SKM-1 (cell line): ENCODE measurements at regions not wholly inside any gene's neighbourhood (a gene's known extent, or its start where the extent isn't known, plus 50 kb on each side); places are given as distances from the start of the nearest gene placed in this dataset.
"Not testable (repeated sequence)": the region's sequence is repeated elsewhere in the genome, so short reads cannot be mapped to it uniquely, and the experiment has no call there.

ENCODE experiments used
- DNase-seq: peaks from one replicate; lab custom pipeline; 2025; ENCODE audit not compliant: unreplicated experiment; lab: John Stamatoyannopoulos, UW

DNA sequence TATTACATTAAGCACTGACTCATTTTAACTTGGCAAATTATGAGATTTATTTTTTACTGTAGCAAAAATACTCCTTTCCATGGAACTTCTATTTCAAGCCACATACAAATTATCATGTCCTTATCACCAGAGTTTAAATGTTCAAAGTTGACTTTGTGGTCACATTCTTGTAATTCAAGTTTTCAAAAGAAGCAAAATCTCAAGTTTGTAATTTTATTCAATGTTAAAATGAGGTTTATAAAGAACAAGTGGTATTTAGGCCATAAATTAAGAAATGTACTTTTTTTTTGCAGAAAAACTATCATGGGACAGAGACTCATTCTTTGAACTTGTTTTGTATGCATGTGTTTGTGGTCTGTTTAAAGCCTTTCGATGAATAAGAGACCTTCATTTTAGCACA is 811.5 kb downstream of the TENT5A start:
- no peak for DNase-seq

DNA sequence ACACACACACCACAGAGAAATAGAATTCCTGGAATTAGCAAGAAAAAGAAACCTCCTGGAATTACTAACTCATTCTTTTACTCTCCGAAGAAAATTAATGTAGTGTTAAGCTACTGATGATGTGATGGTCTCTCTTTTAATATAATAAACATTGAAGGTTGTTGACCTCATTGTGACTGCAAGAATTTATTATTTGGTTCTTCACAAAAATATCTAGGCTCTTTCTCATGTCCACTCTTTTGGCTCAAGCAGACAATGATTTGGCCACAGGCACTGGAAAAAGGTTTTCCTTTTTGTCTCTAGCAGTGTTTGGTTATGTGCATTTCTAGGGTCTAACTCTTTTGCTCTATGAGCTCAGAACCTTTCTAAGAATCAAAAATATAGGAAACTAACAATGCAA is 811.9 kb downstream of the TENT5A start:
- no peak for DNase-seq

DNA sequence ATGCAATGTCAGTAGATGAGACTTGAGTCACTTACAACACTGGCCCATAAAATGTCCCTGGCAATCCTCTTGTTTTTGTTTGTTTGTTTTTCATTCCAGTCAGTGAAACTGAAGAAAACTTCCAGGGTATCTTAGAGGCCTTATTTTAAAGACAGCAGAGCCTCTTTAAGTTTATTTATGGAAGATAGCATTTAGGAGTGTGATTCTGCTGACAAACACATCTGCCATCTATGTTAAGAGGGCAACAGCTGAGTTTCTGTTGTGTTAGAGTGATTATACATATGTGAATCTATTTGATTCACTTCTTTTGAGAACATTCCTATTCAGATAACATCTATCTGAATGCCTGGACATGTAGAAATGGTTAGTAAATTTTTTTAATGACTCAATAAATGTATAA is 812.6 kb downstream of the TENT5A start:
- no peak for DNase-seq

DNA sequence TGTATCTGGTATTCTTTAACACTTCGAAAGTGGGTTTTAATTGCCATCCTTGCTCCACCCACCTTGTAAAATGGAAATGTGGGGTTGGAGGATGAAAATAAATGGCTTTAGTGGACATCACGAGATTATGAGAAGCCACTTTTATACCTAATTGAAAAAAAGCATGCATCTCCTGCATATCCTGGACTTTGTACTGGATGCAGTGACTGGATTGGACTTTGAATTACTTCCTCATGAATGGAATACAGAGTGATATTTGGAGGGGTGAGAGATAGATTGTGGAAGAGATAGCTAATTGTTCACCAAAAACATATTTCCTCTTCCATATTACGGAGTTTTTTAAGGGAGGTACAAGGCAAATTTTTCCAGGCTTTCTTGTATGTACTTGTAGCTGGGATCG is 813.0 kb downstream of the TENT5A start:
- DNase-seq: no peak

DNA sequence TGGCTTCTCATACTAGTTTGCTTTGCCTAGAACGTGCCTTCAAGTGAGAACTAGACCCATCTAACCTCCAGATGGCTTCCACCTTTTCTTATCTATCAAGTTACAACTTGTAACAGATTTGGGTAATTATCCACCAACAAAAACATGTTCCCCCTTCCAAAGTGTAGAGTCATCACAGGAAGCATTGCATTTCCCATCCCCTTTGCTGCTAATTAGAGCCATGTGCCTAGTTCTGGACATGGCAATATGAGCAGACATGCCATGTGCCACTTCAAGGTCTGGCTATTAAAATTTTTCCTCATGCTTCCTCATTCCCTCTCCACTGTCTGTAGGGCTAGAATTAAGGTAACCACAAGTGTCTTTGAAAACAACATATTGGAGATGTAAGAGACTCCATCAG is 814.4 kb downstream of the TENT5A start:
- DNase-seq: no peak

DNA sequence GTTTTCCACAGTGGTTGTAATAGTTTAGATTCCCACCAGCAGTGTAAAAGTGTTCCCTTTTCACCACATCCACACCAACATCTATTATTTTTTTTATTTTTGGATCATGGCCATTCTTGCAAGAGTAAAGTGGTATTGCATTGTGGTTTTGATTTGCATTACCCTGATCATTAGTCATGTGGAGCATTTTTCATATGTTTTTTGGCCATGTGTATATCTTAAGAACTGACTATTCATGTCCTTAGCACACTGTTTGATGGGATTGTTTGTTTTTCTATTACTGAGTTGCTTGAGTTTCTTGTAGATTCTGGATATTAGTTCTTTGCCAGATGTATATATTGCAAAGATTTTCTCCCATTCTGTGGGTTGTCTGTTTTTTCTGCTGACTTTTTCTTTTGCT is 820.1 kb downstream of the TENT5A start:
- no peak for DNase-seq

DNA sequence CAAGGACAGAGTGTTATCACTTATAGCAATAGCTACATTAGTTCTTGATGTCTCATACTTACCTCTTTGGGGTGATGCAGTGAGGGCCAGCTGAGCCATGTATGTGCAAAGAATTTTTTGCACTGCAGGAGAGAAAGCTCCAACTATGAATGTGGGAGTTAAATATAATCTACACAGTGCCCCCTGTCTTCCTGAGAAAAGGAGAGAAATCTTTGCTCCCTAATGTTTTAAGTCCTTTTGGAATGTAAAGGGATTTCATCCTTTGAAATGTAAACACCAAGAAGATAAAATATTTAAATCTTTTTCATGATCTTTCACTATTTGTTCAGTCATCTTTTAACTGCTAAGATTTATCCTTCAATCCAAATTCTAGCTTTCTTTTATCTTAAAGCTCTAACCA is 822.1 kb downstream of the TENT5A start:
- no peak for DNase-seq

DNA sequence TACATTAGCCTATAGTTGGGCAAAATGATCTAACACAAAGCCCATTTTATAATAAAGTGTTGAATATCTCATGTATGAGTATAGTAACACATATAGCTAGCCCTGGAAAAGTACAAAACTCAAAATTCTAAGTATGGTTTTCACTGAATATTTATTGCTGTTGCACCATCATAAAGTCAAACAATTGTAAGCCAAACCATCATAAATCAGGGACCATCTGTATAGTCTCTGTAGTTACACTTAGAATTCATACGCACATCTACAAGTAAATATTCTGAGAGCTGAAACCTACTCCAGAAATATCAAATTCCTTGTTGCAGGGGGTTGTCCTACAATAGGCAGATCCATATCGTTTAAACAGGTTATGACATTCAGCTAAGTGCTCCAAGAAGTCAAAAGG is 817.3 kb downstream of the BCKDHB start:
- DNase-seq: no peak

DNA sequence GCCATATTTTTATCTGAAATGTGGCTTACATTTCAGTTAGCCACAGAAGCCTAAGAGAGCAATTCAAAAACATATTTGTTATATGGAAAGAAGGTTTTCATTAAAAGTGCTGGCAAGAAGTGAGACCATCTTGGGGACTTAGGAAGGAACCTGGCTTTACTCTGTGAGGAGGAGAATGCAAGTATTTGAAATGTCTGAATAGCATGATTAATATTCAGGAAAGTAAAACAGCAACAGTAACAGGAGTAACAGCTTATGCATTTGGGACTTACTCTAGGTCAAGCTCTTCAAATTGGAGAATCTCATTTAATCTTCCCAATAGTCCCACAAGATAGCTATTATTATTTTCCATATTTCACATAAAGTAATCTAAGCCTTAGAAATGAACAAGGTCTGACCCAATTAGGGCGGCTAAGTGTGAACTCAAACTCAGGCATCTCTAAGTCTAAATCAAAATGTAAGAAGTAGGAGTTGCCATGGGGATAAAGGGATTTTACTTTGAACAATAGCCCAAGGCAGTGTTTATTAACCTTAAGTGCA is 816.5 kb downstream of the BCKDHB start:
- DNase-seq: no peak

DNA sequence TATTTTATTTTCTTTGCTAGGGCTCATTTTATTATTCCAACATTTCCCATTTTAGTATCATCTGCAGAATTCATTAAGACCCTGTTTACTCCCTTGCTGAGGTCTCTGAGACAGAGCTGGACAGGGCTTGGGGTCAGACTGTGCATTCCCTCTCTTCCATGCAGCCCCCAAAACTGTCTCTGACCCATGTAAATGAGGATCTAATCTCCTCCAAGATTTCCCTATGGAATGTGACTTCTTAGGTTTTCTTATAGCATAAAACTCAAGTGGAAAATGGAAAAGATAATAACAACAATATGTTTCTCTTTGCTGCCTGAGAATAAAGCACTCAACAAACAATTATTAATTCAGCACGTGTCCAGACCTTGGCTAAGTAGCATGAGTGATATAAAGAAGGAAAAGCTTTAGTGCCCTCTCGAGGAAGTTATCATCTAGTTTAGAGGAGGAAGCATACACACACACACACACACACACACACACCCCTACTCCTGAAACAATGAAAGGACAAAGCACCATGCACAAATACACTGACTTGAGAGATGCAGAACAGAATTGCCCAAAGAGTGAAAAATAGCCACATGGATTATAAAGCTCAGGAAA is 815.5 kb downstream of the BCKDHB start:
- no peak for DNase-seq

DNA sequence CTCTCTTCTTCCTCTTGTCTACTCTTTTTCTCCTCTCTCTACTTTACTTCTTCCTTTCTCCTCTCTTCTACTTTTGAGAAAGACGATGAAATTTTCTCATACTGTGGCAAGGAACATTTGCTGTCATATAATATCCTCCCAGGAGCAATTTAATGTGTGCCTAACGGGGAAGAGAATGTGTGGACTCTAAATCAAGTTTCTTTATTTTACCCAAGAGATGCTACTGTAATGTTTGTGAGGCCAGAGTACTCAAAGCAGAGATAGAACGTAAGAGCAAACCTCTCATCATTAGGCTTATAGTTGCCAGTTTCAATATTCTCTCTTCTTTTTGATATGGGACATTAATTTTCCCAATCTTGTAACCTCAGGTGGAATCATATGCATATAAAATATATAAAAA is 801.4 kb downstream of the BCKDHB start:
- DNase-seq: no peak

DNA sequence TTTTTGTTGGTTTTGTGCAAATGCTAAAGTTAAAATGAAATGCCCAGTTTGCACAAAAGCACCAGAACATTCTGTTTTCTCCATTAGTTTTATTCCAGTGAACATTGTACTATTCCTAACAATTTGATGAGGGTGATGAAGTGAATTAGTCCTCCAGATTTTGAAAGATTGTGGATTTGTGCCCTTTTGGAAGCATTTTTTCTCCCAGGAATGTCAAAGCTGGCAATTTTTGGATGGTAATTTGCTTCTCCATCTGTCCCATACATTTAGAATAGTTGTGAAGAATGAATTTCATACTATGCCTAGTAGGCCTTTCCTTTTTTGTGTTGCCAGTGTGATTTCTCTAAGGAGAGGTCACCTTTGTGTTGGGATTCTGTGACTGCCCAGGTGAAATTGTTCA is 797.2 kb downstream of the BCKDHB start:
- DNase-seq: no peak

DNA sequence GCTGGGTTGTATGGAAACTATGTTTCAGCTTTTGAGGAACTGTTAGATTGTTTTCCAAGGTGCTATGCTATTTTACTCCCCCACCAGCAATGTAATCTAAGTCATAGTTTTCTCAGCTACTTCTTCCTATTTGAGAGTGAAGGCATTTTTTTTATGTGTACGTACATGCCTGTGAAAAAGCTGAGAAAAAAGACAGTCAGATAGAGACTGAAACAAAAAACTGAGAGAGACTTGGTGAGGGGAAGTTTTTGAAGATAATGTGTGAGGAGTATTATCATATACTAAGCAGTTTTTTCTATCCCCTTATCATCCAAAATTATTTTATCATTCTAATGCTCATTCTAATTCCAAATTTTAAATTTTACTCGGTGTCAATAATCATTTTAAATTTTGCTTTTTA is 780.0 kb downstream of the BCKDHB start:
- no peak for DNase-seq

DNA sequence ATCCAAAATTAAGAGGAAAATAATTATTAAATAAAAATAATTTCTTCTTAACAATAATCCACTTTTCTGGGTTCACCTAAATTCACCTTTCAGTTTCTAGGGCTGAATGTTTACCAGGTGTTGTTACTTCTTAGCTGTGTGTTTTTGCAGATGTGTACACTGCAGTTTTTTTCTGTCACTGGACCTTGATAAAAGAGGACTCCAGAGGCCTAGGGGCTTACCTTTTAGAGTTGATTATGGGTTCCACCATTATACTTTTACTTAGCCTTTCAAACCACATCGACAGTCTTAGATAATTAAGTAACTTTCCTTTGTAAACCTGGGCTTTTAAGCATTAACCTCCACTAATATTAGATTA is 766.5 kb downstream of the BCKDHB start:
- no peak for DNase-seq

DNA sequence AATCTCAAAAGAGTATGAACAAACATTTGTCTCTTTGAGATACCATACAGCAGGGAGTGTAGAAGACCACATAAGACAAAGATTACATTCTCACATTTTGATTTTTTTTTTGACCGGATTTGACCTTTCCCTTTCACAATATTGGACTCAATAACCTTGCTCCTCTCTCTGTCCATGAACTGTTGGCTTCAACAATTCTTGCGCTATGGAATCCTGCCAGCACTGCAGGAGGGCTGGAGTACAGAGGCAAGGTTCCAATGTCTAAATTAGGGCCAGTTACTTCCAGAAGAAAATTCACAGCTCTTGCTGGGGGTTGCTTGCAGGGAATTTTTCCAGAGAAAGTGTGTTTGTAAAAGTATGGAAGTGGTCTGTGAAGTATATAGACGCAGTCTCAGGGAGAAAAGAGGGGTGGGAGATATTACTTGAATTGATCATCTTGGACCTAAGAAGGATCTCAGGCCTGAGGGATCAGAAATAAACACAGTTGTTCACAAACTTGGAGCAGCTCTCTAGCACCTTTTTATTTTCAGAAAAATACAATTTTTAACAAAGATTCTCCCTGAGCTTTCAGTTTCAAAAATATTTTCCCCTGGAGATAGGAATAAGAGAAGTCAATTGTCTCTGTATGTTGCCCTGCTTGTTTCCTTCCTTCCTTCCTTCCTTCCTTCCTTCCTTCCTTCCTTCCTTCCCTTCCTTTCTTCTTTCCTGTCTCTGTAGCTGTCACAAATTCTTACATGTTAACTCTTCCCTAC is 765.9 kb downstream of the BCKDHB start:
- DNase-seq: no peak

DNA sequence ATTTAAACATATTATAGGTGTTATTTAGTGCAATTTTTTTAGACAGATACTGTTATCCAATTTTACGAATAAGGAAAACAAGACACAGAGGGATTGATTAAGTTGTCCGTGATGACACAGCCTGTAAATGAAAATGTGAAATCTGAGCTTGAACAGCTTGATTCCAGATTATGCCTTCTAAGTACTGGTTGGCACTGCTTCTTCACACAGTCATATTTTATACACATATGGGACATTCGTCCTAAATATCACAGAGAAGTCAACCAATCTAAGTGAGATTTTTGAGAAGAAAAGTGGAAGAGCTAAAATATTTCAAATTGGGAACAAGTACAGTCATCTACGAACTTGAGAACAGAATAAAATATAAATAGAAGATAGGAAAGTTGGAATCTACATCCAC is 756.3 kb downstream of the BCKDHB start:
- no peak for DNase-seq

DNA sequence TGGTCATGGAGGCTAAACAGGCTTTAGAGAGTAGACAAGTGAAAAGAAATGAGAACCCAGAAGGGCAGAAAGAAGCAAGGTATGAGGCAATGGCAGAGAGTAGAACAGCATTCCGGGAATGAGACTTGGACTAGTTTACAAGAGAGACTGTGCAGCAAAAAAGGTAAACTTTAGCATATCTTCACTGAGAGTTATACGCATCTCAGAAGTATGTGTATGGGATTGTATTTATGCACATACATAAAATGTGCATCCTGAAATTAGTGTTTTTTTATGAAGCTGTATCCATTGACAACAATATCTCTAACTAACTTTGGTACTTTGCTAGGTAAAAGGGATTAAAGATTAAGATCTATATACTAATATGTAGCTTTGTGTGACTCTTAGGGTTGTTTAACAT is 753.6 kb downstream of the BCKDHB start:
- no peak for DNase-seq

DNA sequence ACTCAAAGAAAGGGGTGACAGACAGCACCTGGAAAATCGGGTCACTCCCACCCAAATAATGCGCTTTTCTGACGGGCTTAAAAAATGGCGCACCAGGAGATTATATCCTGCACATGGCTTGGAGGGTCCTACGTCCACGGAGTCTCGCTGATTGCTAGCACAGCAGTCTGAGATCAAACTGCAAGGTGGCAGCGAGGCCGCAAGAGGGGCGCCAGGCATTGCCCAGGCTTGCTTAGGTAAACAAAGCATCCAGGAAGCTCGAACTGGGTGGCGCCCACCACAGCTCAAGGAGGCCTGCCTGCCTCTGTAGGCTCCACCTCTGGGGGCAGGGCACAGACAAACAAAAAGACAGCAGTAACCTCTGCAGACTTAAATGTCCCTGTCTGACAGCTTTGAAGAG is 741.5 kb downstream of the BCKDHB start:
- not testable (repeated sequence) for DNase-seq

DNA sequence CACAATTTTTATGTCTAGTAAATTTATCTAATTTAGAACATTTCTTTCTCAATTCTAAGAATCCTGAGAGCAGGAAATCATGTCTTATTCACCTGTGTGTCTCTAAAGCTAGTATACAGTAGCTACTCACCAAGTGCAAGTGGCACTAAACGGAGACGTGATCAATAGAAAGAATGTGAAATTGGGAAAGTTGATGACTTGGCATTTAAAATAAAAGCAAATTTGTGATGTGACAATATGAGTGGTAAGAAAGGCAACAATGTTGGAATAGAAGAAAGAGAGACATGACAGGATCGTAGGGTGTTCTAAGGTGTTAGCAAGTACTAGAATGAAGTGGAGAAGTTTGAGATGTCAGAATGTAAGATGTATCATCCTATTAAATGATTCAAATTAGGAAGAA is 725.9 kb downstream of the BCKDHB start:
- no peak for DNase-seq

DNA sequence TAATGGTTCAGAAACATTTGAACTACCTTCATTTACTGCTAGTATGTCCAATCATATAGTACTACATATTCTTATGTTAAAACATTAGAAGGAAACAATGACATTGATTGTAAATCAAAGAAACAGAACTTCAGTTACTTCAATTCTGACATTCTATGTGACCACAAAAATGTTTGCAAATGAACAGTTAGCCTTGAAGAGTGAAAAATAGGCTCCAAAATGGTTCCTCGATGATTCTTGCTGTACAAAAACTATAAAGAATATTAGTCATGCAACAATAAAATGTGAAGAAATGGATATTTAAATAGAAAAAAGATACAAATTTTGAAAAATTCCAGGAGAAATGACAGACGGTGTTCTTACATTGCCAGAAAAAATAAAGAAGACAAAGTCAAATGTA is 686.9 kb downstream of the BCKDHB start:
- no peak for DNase-seq

DNA sequence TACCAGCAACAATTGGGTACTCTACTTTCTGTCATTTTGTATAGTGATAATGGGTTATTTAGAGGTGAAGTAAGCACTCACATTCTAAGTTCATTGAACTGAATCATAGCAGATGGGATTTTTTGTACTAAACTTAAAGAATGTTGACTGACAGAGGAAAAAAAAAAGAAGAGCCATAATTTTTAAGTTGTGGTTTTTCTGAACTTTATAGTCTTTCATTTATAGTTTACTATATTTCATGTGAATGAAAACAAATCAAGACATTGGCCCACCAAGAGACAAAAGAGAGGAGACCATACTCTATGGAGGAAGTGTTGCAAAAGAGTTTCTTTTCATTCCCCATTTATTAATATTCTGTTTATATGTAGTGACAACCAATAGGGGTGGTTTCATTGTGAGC is 685.7 kb downstream of the BCKDHB start:
- no peak for DNase-seq

DNA sequence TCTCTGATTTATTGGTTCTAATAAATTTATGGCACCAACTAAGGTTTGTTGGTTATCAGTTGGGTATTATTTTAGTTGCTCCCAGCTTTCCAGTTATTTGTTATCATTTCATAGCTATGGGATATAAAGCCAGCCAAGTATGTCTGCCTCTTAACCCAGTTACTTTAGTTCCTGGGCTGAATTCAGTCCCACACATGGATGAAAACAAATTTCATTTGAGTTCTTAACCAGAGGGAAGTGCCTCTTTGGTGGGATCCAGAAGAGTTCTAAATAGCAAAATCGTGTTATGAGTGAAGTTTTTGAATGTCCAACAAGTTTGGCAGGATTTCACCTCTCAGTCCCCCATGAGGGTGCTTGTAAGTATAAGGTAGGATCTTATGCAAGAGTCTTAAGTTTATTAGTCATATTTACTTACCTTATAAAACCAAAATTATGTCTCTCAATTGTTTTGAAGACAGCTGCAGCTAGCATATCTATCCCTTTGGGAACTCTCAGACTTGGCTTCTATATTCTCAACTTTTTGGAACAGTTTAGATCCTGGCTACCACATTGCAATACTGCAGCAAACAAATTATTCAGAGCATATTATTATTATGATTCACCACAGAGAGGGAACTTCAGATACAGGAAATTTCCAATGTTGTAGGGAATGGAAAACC is 683.6 kb downstream of the BCKDHB start:
- DNase-seq: no peak
